ENCODE measurements at regions not wholly inside any gene's neighbourhood (a gene's known extent, or its start where the extent isn't known, plus 50 kb on each side); places are given as distances from the start of the nearest gene placed in this dataset.
"Not testable (repeated sequence)": the region's sequence is repeated elsewhere in the genome, so short reads cannot be mapped to it uniquely, and the experiment has no call there.

DNA sequence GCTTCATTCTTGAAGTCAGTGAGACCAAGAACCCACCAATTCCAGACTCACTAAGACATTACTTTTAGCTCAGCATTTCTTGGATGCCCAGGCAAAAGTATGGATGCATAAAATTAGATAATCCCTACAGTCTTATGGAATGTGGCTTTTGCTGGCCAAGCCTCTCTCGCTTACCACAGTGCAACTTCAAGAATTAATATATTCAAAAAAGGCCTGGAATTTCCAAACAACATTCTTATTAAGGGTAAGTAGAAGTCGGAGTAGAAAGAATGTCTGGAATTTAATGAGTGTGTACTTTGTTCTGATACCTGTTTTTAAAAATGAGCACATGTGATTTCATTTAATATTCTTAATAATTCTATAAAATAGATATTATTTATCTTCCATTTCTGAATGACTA, 302.4 kb upstream of the TMTC4 start:
- no TSS peak for BruUV-seq (replicated peaks)
- Histone ChIP-seq H4K20me1 (ENCODE audit: insufficient read depth, low read length) (no peaks in the 10 kb centered on the region), H3K4me1 (ENCODE audit: insufficient read depth, low read length, poor library complexity, severe bottlenecking) (no peaks in the 10 kb centered on the region), H3K9me2 (ENCODE audit: insufficient read depth, low read length) (no peaks in the 10 kb centered on the region), H2AFZ (ENCODE audit: low read length) (no peak overlapping the region), H3K9me3 (ENCODE audit: low read length) (no peaks in the 10 kb centered on the region), H3K27ac (ENCODE audit: low read depth, low read length, poor library complexity, severe bottlenecking) (no peak overlapping the region), H3K79me2 (ENCODE audit: insufficient read depth, low read depth, low read length) (no peaks in the 10 kb centered on the region), H3K4me2 (ENCODE audit: low read length) (no peak overlapping the region), H3K36me3 (ENCODE audit: insufficient read depth, low read length) (no peaks in the 10 kb centered on the region), H3K4me3 (ENCODE audit: low read depth, low read length, poor library complexity, severe bottlenecking) (no peak overlapping the region)
- TF ChIP-seq CTCF (conservative IDR thresholded peaks at IDR 0.05; ENCODE audit: low read length) (no peak), EZH2phosphoT487 (IDR thresholded peaks at IDR 0.05; ENCODE audit: borderline replicate concordance, low read depth, low read length) (no peak)
- CTCF ChIA-PET (ENCODE audit: unreplicated experiment) = no interaction called here
- DNase-seq (ENCODE audit: low spot score) = no peak
- intact Hi-C loops (cut with micrococcal nuclease; ENCODE audit: unreplicated experiment) = no loop called here
- POLR2A ChIA-PET = no interaction called here

DNA sequence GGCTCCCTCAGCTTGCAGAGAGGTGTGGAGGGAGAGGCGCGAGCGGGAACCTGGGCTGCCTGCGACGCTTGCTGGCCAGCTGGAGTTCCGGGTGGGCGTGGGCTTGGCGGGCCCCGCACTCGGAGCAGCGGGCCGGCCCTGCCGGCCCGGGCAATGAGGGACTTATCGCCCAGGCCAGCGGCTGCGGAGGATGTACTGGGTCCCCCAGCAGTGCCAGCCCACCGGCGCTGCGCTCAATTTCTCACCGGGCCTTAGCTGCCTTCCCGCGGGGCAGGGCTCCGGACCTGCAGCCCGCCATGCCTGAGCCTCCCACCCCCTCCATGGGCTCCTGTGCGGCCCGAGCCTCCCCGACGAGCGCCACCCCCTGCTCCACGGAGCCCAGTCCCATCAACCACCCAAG, 301.1 kb upstream of the TMTC4 start:
- POLR2A ChIA-PET; intact Hi-C loops (cut with micrococcal nuclease; ENCODE audit: unreplicated experiment); H3K9me3 ChIP-seq (ENCODE audit: low read length); H3K9me2 ChIP-seq (ENCODE audit: insufficient read depth, low read length); H3K4me3 ChIP-seq (ENCODE audit: low read depth, low read length, poor library complexity, severe bottlenecking); BruUV-seq (replicated peaks); H3K27ac ChIP-seq (ENCODE audit: low read depth, low read length, poor library complexity, severe bottlenecking); H3K36me3 ChIP-seq (ENCODE audit: insufficient read depth, low read length); H4K20me1 ChIP-seq (ENCODE audit: insufficient read depth, low read length); DNase-seq (ENCODE audit: low spot score); H3K4me2 ChIP-seq (ENCODE audit: low read length); CTCF ChIA-PET (ENCODE audit: unreplicated experiment); H3K79me2 ChIP-seq (ENCODE audit: insufficient read depth, low read depth, low read length); H3K4me1 ChIP-seq (ENCODE audit: insufficient read depth, low read length, poor library complexity, severe bottlenecking); H2AFZ ChIP-seq (ENCODE audit: low read length): not testable (repeated sequence)

DNA sequence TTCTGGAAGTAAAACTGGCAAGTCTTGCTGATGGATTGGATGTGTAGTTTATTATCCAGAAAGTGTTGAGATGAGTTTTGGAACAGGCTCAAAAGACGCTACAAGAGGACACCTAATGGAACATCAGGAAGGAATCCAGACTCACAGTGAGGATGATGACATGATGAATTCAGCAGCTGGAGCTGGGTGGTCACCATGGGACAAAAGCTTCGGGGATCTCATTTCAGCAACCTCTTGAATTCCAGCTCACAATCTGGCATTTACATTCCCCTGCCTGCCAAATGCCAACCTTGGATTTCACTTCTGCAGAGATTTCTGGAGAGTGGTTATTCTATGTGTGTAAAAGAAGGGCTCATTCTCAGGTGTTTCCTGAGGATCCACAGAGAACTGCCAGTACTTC, 288.0 kb upstream of the TMTC4 start:
- POLR2A ChIA-PET = no interaction called here
- Histone ChIP-seq H4K20me1 (ENCODE audit: insufficient read depth, low read length) (no peaks in the 10 kb centered on the region), H3K9me2 (ENCODE audit: insufficient read depth, low read length) (no peaks in the 10 kb centered on the region), H2AFZ (ENCODE audit: low read length) (no peak overlapping the region), H3K27ac (ENCODE audit: low read depth, low read length, poor library complexity, severe bottlenecking) (no peak overlapping the region), H3K36me3 (ENCODE audit: insufficient read depth, low read length) (no peaks in the 10 kb centered on the region), H3K79me2 (ENCODE audit: insufficient read depth, low read depth, low read length) (no peaks in the 10 kb centered on the region), H3K9me3 (ENCODE audit: low read length) (no peaks in the 10 kb centered on the region), H3K4me1 (ENCODE audit: insufficient read depth, low read length, poor library complexity, severe bottlenecking) (no peaks in the 10 kb centered on the region), H3K4me3 (ENCODE audit: low read depth, low read length, poor library complexity, severe bottlenecking) (no peak overlapping the region), H3K4me2 (ENCODE audit: low read length) (no peak overlapping the region)
- CTCF ChIA-PET (ENCODE audit: unreplicated experiment) = no interaction called here
- no peak for DNase-seq (ENCODE audit: low spot score)
- no TSS peak for BruUV-seq (replicated peaks)
- TF ChIP-seq EZH2phosphoT487 (IDR thresholded peaks at IDR 0.05; ENCODE audit: borderline replicate concordance, low read depth, low read length) (no peak), CTCF (conservative IDR thresholded peaks at IDR 0.05; ENCODE audit: low read length) (no peak)
- intact Hi-C loops (cut with micrococcal nuclease; ENCODE audit: unreplicated experiment) = no loop called here

All from OCI-LY7 (cell line).